Kidney capillary endothelial cell (primary cell): ENCODE measurements at regions not wholly inside any gene's neighbourhood (a gene's known extent, or its start where the extent isn't known, plus 50 kb on each side); places are given as distances from the start of the nearest gene placed in this dataset.
"Not testable (repeated sequence)": the region's sequence is repeated elsewhere in the genome, so short reads cannot be mapped to it uniquely, and the experiment has no call there.

Experiments
- DNase-seq: peaks from one replicate; pipeline ENCODE4 v3.0.0-alpha.2; 2018; ENCODE audit warnings: low spot score

DNA sequence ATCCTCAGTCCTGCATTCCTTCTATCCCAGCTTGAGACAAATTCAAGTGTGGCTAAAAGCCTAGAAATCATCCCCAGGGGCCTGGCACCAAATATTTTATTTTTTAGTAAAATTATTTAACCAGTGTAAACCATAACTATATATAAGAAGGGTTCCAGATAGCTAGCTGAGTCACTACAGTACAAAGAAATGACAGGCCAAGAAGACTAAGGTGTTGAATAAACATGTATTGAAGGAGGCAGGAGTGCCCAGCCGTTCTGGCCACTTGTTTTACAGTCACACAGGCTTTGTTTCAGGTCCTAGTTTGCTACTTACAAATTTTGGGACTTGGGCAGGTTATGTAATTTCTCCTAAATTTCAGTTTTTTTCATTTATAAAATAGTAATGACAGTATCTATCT lies 225.9 kb upstream of the PITX2 start:
- DNase-seq, result no peak

DNA sequence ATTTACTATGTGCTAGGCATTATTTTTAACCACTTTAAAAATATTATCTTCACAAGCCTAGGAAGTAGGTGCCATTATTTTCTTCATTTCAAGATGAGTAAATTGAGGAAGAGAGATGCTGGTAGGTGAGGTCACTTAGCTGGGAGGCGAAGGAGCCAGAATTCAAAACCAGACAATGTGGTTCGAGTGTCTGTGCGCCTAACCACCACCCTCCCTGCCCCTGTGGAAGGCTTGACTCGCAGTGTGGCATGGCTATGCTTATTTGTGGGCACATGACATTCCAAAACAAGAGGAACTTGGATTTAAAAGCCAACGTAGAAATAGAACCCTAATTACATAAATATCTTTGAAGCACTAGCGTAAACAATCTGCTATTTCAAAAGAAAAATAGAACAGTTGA lies 226.6 kb upstream of the PITX2 start:
- DNase-seq, result no peak

DNA sequence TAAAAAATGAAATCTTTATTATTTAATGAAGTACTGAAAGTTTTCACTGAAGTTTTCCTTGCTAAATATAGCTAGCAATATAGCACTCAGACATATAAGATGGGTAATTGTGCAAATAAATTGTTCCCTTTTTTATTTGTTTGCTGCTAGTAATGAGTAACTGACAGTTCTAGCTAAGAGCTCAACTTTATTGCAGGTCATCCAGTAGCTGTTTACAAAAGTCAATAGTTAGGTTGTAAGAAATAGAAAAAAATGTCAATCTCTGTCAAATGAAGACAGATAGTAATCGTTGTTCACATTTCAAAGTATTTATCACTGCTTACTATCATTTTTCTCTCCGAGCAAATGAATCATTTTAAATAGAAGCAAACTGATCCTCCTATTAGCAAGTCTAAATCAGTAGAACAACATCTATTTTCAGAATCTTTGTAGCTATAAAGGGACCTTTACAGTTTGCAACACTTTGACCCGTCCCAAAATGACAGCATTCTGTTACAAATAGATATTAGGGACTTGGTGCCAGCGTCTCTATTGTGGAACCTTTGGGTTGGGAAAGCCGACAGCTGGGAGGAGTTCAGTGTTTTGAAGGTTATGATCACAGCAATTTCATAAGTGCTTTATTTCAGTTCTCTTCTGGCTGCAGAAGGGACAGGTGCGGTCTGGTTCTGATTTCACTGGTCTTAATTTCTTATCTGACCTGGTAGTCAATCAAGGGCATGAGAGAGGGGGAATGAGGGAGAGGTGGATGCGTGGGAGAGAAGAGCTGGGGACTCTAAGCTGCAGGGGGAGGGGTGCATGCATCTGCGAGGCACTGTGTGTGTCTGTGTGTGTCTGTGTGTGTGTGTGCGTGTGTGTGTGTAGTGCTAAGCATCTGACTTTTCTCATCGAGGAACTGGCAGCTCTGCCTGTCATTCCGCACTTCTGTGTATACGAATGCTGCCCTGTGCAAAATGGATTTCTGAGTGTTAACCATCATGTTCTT lies 227.9 kb upstream of the PITX2 start:
- DNase-seq, result no peak

DNA sequence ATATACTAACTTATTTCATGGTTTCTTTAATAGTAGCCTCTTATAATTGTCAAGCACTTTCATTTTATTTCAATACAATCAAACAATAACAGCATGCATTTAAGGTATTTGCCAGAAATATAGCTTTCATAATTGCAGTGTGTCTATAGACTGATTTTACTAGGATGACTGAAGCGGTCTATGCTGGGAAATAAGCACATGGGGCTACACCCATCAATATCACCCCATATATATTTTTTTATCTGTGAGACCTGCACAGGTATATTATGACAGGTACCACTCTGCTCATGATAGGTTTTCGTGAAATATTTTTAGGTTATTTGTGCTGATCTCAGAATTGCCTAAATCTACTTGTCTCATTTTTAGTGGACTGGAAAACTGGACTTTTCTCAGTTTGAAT lies 229.1 kb upstream of the PITX2 start:
- no peak for DNase-seq

DNA sequence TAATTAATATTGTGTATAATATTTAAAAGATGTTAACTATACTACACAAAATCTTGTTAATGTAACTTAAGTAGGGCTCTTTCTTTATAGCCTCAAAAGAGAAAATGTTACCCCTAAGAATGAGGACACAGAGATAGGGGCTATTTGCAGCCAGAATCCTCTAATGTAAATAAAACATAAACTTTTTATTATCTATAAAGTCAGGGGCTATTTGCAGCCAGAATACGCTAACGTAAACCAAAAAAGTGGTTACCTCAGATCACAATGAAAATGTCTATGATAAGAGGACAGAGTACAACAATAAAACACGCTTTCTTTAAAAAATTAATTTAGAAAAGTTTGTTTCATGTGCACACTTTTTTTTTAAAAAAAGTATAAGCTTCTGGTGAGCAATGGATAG lies 229.9 kb upstream of the PITX2 start:
- no peak for DNase-seq

DNA sequence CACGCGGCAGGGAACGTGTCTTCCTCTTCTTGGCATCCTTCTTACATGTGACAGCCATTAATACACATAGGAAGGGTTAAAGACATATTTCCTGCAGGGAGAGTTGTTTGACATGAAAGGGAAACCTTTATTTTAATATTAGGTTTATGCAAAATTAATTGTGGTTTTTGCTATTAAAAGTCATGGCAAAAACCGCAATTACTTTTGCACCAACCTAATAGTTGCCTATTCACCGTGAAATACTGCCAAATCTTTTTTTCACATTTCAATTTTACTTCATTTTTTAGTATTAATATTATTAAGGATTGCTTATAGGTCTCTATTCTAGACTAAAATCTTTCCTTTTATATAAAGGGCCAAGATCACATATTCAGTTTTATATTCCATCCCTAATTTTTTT lies 230.4 kb upstream of the PITX2 start:
- DNase-seq, result no peak

DNA sequence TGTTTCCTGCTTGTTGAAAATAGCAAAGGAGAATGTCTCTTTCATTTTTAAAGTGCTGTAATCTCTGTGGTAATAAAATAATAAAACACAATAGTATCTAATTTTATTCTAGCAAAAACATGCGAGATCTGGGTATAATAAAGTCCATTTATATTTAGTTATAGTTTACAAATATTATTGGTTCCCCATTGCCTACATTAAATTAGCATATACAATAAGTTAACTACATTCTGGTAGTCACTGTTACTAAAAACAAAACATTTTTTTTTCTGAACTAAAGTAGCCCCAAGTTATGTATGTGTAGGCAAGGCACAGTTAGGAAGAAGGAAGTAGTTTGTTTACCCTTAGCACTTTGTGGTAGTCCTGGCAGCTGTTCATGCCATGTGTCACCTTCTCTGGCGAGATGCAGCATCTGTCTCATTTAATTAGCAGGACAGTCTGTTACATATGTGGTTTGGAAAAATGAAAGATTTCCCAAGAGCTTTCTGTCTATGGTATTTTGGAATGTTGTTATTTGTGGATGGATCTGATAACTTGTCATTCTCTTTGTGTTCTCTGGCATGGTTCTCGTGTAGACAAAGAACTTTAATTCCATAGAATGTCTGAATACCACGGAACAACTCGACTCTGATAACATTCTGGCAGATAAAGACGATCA lies 231.3 kb upstream of the PITX2 start:
- DNase-seq, result no peak

DNA sequence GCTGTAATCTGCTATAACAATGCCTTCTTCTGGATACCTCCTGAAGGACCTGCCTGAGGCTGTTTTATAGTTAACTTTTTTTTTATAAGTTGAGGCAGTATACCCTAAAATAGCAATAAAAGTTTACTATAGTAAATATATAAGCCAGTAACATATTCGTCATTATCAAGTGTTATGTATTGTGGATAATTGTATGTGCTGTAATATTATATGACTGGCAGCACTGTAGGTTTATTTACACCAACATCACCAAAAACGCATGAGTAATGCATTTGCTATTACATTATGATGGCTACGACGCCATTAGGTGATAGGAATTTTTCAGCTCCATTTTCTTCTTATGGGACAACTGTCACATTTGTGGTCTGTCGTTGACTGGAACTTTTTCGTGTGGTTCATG lies 237.2 kb upstream of the PITX2 start:
- no peak for DNase-seq

DNA sequence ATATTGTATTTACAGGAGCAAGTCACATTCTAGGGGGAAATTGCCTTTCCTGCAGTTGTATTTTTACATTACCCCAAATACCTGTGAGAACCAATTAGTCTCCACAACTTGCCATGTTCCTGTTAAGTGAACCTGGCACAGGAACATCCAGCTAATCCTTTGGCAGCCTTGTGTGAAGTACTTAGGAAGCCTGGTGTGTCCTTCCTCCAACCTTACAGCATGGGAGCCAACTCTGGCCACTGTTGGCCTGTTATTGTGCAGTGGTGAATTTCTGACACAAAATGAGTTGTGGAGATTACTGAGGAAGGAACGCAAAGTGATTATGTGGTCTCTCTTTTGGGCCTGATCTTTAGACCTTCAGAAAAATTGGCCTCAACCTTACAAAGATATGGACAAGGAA lies 238.0 kb upstream of the PITX2 start:
- DNase-seq, result no peak

DNA sequence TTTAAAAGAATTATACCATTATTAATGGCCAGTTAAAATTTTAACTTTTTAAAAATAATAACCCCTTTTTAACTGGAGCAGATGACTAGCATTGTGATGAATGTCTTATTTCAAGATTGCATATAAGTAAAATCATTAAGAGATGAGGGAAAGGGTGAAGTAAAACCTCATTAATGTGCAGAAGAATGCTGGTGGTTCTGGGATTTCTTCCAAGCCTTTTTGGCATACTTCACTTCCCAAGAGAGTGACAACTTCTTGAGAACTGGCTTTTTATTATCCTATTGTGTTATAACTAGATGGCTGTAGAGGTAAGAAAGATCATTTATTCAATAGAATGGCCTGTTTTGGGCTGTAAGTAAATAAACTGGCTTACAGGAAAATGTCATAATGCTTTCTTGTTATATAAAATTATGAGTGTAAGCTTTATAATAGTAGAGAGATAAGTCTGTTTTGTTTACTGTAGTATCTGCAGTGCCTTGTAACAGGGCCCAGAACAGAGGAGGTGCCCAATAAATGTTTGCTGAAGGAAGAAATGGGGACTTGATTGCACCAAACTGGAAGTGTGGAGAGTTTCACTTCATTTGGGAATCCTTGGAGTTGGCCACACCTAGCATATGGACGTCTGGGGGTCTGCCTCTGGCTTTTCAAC lies 242.9 kb upstream of the PITX2 start:
- no peak for DNase-seq

DNA sequence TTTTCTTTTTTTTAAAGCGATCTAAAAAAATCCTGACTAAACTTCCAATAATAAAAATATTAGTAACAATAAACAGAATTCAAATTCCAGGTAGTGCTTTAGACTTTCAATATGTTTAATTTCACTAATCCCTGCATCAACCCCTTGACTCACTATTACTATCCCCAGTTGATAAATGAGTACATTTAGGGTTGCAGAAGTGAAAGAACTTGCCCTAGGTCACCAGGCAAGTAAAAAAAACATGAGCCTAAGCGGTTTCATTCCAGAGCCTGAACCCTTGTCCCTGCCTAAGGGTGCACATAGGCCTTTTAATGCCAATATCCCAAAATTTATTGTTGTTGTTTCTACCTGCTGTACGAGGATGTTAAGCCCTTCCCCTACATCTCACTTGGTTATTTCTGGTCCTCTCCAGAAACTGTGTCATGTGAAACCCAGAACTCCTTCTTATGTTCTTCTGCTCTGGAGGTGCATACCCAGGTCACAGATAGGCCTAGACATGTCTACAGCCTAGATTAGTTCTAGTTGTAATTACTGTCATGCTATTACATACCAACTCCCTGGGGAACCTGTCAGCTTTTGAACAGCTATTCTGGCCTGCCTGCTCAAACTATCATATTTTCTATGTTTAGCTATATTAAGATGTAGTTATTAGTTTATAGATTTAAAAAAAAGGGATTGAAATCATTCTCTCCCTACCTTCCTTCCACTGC lies 244.5 kb upstream of the PITX2 start:
- DNase-seq, result no peak

DNA sequence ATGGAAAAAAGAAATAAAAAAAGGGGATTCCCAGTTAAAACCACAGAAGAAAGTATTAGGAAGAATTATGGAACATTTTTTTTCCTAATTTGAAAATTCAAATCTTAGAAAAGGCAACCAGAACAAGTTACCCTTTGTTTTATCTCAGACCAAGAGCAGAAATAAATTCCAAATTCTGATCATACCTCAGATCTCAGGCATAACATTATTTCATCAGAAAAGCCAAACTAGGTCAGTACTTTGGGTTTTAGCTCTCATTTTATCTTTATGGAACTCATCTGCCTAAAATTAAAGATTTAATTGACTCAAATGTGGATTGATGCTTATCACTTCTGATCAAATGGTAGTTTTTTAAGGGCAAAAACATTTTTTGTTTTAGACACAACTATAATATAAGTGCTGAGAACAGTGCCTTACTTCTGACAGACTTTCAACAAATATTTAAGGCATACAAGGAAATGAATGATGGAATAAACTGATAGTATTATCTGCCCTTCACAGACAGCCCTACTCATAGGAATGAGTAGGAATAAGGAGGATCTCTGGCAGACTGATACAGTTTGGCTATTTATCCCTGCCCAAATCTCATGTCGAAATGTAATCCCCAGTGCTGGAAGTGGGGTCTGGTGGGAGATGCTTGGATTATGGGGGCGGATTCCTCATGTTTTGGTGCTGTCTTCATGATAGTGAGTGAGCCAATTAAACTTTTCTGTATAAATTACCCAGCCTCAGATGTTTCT lies 245.3 kb upstream of the PITX2 start:
- no peak for DNase-seq

DNA sequence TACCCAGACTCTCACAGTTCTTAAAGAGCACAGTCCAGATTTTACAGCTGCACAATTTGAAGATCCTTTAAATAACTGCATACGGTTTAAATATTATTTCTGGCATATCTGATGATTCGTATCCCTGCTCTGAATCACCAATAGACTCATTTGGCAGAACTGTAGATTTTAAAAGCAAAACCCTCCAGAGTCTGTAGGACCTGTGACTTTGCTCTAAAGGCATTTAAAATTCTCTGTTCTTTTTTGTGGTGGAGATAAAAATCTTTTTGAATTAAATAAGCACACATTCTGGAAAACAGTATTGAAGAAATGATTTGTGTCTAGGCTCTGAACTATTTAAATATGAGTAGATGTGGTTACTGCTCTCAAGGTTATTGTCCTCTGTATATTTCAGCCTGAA lies 246.2 kb upstream of the PITX2 start:
- no peak for DNase-seq

DNA sequence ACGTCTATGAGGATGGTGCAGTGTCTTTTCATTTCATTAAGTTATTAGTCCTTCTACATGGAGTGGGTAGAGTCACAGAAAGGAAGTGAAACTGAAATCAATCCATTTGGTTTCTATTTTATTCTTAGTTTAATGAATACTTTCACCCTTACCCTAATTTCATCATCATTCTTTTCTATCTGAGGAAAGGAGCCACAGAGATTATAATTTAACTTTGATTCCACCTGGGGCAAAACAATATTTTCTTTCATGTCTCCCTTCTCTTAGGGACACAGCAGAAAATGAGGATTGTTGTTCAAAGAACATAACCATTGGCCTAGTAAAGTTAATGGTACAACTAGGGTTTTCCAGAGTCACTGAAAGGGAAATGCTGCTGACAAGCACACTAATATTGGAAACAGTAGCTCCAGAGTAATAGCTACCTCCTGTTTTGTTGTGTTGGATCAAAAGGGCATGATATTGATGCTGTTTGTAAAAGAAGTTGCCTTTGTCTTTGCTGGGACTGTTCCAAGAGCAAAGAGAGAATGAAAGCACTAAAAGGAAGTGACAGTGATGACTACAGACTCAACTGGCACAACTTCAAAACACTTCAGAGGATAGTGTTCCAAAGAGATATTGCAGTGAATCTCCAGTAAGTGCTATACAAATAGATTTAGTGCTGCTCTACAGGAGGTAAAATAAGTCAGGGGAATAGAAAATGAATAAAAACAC lies 247.1 kb upstream of the PITX2 start:
- DNase-seq, result no peak

DNA sequence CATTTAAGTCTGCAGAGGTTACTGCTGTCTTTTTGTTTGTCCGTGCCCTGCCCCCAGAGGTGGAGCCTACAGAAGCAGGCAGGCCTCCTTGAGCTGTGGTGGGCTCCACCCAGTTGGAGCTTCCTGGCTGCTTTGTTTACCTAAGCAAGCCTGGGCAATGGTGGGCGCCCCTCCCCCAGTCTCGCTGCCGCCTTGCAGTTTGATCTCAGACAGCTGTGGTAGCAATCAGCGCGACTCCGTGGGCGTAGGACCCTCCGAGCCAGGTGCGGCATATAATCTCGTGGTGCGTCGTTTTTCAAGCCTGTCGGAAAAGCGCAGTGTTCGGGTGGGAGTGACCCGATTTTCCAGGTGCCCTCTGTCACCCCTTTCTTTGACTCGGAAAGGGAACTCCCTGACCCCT lies 253.3 kb upstream of the PITX2 start:
- DNase-seq, result not testable (repeated sequence)

DNA sequence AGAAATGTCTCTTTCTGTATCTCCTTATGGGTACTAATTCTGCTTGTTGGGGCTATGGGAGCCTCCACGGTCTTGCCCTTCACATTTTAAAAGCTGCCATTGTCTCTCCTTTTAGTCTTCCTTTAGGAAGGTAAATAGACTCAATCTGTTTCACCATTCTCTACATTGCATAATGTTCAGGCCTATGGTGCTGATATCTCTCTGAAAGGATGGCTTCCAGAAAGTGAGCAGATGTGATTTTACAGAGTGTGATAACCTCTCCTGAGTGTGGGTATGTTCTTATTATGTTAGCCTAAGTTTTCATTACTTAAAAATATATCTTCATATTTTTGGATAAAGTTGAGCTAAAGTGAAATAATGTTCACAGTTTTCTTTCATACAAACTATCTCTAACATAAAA lies 254.0 kb upstream of the PITX2 start:
- no peak for DNase-seq

DNA sequence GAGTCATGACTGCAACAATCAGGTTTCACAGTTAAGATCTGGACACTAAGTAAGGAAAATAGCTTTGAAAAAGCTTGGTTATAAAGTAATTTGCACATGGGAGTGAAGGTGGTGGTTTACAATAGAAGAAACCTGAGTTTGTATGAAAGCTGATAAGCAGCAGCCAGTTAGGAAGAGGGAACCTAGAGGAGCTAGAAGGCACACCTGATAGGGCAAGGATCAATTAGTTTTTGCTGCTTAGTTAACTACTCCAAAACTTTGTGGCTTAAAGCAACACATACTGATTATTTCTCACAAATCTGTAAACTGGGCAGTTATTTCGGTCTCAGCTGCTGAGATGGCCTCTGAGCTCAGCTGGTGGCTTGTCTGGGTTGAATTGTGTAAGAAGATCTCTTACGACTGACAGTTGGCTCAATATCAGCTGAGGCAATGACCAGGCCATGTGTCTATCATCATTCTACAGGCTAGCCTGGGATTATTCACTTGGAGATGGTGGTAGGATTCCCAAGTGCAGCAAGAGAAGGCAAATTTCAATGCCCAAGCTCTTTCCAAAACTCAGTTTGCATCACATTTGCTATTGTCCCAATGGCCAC lies 255.0 kb upstream of the PITX2 start:
- no peak for DNase-seq

DNA sequence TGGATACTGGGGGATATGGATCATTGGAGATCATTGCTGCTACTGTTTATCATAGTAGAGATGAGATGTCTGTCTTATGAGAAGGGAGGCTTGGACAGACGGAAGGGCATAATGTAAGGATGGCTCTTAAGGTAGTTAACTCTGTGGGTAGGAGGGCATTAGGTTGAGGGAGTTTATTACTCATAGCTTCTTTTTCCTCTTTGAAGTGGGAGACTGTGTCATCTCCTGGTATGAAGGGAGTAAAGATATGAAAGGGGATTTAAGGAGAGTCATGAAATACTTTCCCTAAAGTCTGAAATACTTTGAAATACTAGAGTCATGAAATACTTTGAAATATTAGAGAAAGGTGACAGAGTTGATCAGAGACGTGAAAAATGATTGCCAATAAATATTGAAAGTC lies 255.5 kb upstream of the PITX2 start:
- no peak for DNase-seq

DNA sequence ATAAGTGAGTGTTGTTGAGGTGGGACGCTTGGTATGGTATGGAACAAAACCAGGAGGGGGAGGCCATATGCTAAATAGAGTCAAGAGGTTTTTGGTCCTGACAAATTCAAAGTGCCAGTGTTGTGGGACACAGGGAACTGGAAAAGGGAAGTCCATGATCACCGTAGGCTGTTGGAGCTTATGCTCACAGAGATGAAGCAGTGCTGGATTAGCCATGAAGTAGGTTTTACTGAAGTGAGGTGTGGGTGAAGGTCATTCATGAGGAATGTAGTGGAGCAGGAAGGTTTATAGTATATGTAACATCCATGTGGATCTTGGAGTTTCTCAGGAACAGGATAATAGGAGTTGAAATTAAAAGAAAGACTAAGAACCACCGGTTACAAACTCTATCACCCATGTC lies 256.1 kb upstream of the PITX2 start:
- DNase-seq, result no peak

DNA sequence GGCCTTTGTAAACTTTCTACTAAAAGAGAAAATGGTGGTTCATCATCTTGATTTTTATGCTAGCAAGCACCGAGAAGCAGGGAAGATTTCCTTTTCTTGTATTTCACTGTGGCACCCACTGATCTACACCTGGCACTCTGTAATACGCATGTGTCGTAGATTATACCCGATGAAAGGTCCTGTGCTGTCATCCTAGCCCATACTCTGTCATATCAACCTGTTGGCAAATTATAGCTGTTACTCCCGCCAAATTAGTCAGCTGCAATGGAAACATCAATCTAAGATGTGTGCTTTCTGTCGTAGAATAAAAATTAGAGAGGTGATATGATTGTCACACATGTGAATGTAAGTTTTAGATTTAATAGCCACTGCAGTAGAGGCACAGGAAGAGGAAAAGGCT lies 263.4 kb upstream of the PITX2 start:
- DNase-seq, result no peak

DNA sequence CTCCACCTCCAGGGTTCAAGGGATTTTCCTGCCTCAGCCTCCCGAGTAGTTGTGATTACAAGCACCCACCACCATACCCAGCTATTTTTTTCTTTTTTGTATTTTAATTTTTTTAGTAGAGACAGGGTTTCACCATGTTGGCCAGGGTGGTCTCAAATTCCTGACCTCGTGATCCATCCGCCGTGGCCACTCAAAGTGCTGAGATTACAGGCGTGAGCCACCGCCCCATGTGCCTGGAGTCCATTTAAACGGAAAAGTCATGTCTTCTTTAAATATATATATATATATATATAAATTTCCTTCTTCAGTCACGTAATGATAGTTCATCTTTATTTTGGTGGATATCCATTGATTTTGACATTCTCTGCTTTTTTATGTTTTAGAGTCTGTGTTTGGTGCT lies 264.0 kb upstream of the PITX2 start:
- no peak for DNase-seq
